Effector CD4-positive, alpha-beta T cell (primary cell): ENCODE measurements at regions not wholly inside any gene's neighbourhood (a gene's known extent, or its start where the extent isn't known, plus 50 kb on each side); places are given as distances from the start of the nearest gene placed in this dataset.
A peak's percentile ranks its signal among the peaks of the same experiment; 100 is the strongest.
"Not testable (repeated sequence)": the region's sequence is repeated elsewhere in the genome, so short reads cannot be mapped to it uniquely, and the experiment has no call there.

Source experiments
- DNase-seq: peaks from one replicate; pipeline ENCODE4 v3.0.0-alpha.2; 2020

- DNase-seq, result no peak
These were observed 57.6 kb downstream of the PTTG1 start for GRCh38 chr5:160479220-160479619.

DNA sequence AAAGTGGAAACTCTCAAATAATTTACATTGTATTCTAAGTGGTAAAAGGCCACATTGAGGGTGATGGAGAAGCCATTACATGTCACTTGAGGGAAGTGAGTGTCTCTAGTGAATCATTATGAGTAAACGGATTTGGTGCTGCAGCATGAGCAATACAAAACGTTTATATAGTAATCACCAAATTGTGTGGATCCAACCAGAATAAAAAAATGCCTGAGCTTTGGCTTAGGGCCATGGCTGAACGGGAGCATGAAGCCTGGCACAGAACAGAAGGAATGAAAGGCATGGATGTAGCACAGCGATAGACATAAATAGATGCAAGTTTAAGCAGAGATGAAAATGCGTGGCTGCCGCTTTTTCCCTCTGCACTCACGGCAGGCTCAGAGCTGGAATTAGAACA, 58.3 kb downstream of the PTTG1 start:
- DNase-seq, result no peak

GRCh38 chr5:160480652-160481051, 59.0 kb downstream of the PTTG1 start:
- no peak for DNase-seq

DNA sequence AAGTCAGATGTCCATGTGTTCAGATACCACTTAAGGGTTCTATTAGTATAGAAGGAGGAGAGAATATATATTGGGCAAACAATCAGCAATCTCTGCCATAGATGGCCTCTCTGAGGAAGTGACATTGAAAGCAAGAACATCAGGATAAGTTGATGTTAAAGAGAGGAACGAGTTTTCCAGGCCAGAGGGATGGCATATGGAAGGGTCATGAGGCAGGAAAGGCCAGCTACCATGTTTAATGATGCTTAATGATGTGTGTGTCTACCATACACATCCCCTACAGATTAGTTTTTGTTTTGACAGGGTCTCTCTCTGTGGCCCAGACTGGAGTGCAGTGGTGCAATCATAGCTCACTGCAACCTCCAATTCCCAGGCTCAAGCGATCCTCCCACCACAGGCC, 63.0 kb downstream of the PTTG1 start:
- no peak for DNase-seq

GRCh38 chr5:160485364-160485969, 63.8 kb downstream of the PTTG1 start:
- DNase-seq, result no peak

DNA sequence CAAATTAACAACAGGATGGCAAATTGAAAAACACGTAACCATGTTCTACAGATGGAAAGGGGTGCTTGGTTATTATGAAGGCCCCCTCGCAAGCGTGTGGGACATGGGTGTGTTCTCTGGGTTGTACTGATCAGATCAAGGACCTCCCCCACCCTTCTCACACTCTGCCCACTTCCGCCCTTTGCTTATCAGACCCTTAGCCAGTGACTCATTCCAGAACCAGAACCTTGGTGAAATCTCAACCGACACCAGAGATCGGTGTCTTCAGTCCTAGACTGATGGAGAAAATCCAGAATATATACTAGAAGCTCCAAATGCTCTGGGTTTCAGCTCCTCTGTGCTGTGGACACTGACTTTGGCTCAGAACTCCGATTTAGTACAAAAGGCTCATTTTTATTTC, 64.9 kb downstream of the PTTG1 start:
- DNase-seq, result peak; percentile 41

GRCh38 chr5:160488394-160489325, 67.0 kb downstream of the PTTG1 start:
- DNase-seq, result no peak

- no peak for DNase-seq
These were observed 69.8 kb downstream of the PTTG1 start for GRCh38 chr5:160491438-160491837.

- DNase-seq, result no peak
These were observed 70.9 kb downstream of the PTTG1 start for GRCh38 chr5:160492565-160492964.

- DNase-seq, result no peak
These were observed 72.2 kb downstream of the PTTG1 start for GRCh38 chr5:160493806-160494338.

DNA sequence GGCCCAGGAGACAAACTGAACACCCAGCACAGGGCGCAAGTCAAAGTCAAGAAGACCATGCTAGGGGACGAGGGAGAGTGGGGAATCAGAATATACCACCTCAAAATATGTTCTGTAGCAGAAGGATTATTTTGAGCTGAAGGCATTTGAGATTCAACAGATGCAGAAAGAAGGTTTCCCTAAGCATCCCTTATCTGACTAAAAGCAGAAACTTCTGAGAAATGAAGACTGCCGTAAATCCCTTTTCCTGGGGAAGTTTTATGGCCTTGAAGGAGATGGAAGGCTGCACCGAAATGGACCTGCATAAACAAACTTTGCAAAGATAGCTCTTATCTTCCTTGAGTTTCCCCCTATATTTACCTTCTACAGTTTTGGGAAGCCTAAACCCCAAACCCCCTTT, 72.8 kb downstream of the PTTG1 start:
- no peak for DNase-seq

- no peak for DNase-seq
These were observed 74.7 kb downstream of the PTTG1 start for GRCh38 chr5:160496334-160496733.

- DNase-seq, result no peak
These were observed 75.1 kb downstream of the PTTG1 start for GRCh38 chr5:160496784-160497183.

GRCh38 chr5:160497878-160498277, 76.2 kb downstream of the PTTG1 start:
- no peak for DNase-seq

DNA sequence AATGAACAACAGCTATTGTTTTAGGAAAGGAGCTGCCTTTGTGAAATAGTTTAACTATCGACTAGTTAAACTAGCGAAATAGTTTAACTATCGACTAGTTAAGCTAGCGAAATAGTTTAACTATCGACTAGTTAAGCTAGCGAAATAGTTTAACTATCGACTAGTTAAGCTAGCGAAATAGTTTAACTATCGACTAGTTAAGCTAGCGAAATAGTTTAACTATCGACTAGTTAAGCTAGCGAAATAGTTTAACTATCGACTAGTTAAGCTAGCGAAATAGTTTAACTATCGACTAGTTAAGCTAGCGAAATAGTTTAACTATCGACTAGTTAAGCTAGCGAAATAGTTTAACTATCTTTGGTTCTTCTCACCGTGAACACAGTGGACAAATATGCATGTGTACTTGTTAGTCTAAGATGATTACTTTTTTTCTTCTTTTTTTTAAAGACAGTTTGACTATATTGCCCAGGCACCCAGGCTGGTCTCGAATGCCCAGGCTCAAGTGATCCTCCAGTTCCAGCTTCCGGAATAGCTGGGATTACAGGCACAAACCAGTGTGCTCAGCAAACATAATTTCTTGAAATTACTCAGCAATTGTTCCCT, 76.9 kb downstream of the PTTG1 start:
- not testable (repeated sequence) for DNase-seq

DNA sequence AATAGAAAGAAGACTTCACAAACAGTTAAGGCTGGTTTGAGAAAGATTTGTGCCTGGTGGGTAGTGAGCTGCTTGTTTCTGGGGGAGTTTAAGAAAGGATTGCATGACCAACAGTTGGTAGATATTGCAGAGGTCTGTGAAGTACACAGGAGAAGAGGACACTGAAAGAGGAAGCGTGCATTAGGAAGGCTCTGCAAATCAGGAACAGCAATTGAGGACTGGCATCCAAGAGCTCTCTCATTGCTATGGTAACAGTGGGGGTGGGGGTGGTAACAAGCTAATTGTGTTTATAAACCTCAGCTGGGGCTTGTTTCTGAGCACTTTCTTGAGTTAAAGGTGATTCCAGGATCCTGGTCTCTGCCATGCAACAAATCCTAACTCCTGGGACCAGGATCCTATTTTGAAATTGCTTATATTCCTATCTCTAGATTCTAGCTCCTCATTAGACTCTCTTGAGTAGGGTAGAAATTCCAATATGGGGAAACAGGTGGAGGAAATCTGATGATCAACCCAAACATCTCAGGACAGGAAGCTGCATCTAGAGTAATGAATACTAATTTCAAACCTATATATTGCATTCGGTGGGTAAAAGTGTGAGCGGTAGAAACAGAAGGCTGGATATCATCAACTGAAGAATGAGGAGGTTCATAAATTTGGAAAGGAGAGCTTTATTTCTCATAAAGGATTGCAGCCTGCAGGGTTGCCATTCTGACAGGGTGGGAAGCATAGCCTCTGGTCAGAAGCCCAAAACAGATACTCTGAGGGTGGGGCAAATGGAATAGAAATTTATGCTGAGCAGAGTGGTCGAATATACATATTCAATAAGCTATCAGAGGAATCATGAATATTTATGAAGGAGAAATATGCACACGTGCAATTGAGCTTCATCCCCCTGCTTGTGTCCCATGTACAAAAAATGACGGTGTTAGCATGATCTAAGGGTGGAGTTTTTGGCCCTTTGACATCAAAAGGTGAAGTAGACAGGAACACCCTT, 79.4 kb downstream of the PTTG1 start:
- DNase-seq, result no peak

DNA sequence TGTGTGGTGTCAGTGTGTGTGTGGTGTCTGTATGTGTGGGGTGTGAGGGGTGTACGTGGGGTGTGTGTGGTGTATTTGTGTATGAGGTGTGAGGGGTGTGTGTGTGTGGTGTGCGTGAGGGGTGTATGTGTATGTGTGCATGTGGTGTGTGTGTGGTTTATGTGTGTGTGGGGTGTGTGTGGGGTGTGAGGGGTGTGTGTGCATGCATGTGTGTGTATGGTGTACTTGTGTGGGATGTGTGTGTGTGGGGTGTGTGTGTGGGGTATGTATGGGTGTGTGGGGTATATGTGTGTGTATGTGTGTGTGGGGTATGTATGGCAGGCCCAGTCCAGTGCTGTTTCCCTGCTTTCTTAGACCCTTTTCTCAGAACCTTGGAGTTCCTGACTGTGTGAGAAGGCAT, 83.3 kb downstream of the PTTG1 start:
- DNase-seq, result no peak

DNA sequence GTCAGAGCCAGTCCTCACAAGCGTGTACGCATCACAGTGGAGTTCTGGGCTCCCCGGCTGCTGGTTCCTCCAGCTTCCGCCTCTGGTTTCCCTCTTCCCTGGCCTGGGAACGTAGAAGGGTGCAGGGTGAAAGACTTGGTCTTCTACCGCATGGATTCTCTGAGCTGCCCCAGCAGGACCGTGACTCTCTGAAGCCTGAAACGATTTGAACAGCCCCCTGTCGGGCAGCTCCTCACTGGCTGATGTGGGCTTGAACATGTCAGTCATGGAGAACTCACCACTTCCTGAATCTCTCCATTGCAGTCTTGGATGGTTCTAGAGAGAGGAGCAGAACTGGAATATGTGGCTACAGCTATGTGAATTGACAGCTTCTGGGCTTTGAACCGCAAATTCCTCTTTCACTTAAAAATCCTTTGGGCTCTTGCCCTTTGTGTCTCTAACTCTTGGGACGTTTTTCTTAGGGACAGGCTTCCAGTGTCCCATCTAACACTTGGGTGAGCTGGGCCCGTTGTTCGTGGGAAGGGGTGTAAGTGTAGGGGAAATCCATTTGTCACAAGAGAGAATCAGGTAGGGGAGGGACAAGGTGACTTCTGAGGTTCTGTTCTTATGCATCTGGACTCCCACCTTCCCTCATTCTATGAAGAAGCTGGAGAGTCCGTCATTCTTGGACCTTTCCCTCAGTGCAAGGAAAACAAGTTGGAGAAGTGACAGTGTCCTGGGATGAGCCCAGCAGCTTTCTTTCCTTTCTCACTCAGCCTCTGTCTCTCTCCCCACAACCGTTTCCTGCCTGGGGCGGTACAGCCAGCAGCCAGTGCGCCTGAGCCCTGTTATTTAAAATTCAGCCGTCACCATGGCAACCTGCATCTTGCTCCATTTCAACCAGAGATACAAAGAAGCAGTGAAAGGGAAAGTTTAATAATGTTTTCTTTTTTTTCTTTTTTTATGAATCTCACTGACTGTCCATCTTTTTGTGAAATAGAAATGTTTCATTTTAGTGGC, 84.7 kb downstream of the PTTG1 start:
- DNase-seq, result peak; percentile 80

GRCh38 chr5:160507221-160507721, 85.6 kb downstream of the PTTG1 start:
- no peak for DNase-seq

- peak; percentile 58 for DNase-seq
These were observed 87.2 kb downstream of the PTTG1 start for GRCh38 chr5:160508780-160509361.
